GM21529 (cell line): ENCODE measurements at regions not wholly inside any gene's neighbourhood (a gene's known extent, or its start where the extent isn't known, plus 50 kb on each side); places are given as distances from the start of the nearest gene placed in this dataset.

ENCODE experiments used
- ATAC-seq: cut with Tn5 transposase; IDR thresholded peaks from one replicate; pipeline ENCODE4 v1.9.1; 2021; ENCODE audit not compliant: unreplicated experiment

- ATAC-seq, result no peak
Measured at GRCh38 chrX:104310090-104310489, 55.4 kb upstream of the ESX1 start.

GRCh38 chrX:104309169-104309568 lies 54.4 kb upstream of the ESX1 start:
- no peak for ATAC-seq

DNA sequence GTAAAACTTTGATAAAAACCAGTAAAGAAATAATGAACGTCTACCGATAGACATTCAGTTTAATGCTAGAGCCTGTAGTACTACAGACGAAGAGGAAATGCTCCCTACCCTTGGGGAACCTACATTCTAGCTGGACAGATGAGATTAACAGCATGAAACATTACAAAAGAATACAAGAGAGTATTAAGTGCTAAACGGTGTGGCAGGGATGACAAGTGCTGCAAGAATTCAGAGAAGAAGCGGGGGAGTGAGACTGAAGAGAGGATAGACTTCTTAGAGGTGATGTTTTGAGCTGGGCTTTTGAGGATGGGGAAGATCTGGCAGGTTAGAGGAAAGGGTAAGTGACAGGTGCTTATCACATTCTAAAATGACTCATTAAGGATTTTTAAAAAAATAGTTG lies 52.6 kb upstream of the ESX1 start:
- ATAC-seq, result no peak

GRCh38 chrX:104306180-104306579 lies 51.4 kb upstream of the ESX1 start:
- no peak for ATAC-seq
